GM12878 (cell line): ENCODE measurements at regions not wholly inside any gene's neighbourhood (a gene's known extent, or its start where the extent isn't known, plus 50 kb on each side); places are given as distances from the start of the nearest gene placed in this dataset.

Experiments
- ATAC-seq: fragments of 200-7000 bp; cut with Tn5 transposase; 3 replicates; pipeline ENCODE4 v1.9.1; 2020; ENCODE audit warnings: mild to moderate bottlenecking, moderate library complexity
- BruUV-seq: library from RNA; stranded (reverse); fragments of 400-500 nt; replicated peaks from 2 replicates; lab custom pipeline; 2021; lab: Mats Ljungman, UMichigan
- CTCF ChIA-PET: fragments of 300-600 bp; sonication (Branson Sonifier 250); formaldehyde crosslinking; extraction: SDS; loops from one replicate; lab custom pipeline; 2021; ENCODE audit warnings: inconsistent platforms; lab: Yijun Ruan, JAX
- POLR2A ChIA-PET: fragments of 350-600 bp; formaldehyde crosslinking; extraction: SDS; loops from one replicate; lab custom pipeline; 2021; ENCODE audit warnings: inconsistent platforms; lab: Charles Lee
- RAD21 ChIA-PET: fragments of 300-600 bp; sonication (Branson Sonifier 250); formaldehyde crosslinking; loops from one replicate; lab custom pipeline; 2023; ENCODE audit warnings: antibody characterized with exemption; ENCODE audit not compliant: unreplicated experiment; lab: Charles Lee
- SMC1A ChIA-PET: fragments of 300-600 bp; sonication (Branson Sonifier 250); formaldehyde crosslinking; loops from one replicate; lab custom pipeline; 2023; ENCODE audit not compliant: unreplicated experiment, uncharacterized antibody; lab: Charles Lee
- DNase-seq: peaks from one replicate; pipeline ENCODE4 v3.0.0-alpha.2; 2011; ENCODE audit warnings: low read depth, low spot score
- FAIRE-seq: peaks from 3 replicates; lab custom pipeline; 2011; peaks lifted over from hg19 to GRCh38; lab: Jason Lieb, UNC
- H2AFZ ChIP-seq: 2 replicates; pipeline ENCODE4 v1.6.0; 2011; ENCODE audit warnings: low read depth, low read length, control low read depth; ENCODE audit not compliant: control insufficient read depth
- H3K27ac ChIP-seq: 2 replicates; pipeline ENCODE4 v1.5.1; 2011; ENCODE audit warnings: control low read depth; ENCODE audit not compliant: control insufficient read depth, insufficient read depth
- H3K27me3 ChIP-seq, 2 experiments: replicated peaks in 1 of 2; 2 replicates each; pipeline versions ENCODE4 v1.6.0 to v1.6.1; 2011; ENCODE audit warnings: low read length in 1 of 2; ENCODE audit not compliant: control insufficient read depth in 2 of 2, insufficient read depth in 2 of 2
- H3K36me3 ChIP-seq, 2 experiments: 2 replicates each; pipeline ENCODE4 v1.5.1; 2011; ENCODE audit warnings: low read length in 1 of 2; ENCODE audit not compliant: control insufficient read depth in 2 of 2, insufficient read depth in 2 of 2
- H3K4me1 ChIP-seq: 2 replicates; pipeline ENCODE4 v1.6.1; 2011; ENCODE audit warnings: mild to moderate bottlenecking, low read length, moderate library complexity, mixed read lengths; ENCODE audit not compliant: control insufficient read depth, insufficient read depth
- H3K4me2 ChIP-seq: 2 replicates; pipeline ENCODE4 v1.6.0; 2011; ENCODE audit warnings: control low read depth; ENCODE audit not compliant: control insufficient read depth, insufficient read depth
- H3K4me3 ChIP-seq: fragments of 200-600 bp; sonication (generic); 2 replicates; pipeline ENCODE4 v1.5.1; 2016
- H3K79me2 ChIP-seq: 2 replicates; pipeline ENCODE4 v1.6.0; 2011; ENCODE audit warnings: low read length; ENCODE audit not compliant: control insufficient read depth, insufficient read depth
- H3K9ac ChIP-seq: 2 replicates; pipeline ENCODE4 v1.8.0; 2011; ENCODE audit warnings: low read length, control low read depth, mixed read lengths; ENCODE audit not compliant: control insufficient read depth, insufficient read depth
- H3K9me3 ChIP-seq: replicated peaks from 3 replicates; pipeline ENCODE4 v1.5.1; 2011; ENCODE audit warnings: mild to moderate bottlenecking, low read length; ENCODE audit not compliant: control insufficient read depth, insufficient read depth
- H4K20me1 ChIP-seq: 2 replicates; pipeline ENCODE4 v1.6.0; 2011; ENCODE audit not compliant: control insufficient read depth, insufficient read depth
- ATF7 ChIP-seq: fragments of 450-650 bp; IDR thresholded peaks from 2 replicates; pipeline ENCODE4 v1.6.1; 2016; ENCODE audit warnings: low read depth, mild to moderate bottlenecking
- CBX5 ChIP-seq: sonication (generic); IDR thresholded peaks from 2 replicates; pipeline ENCODE4 v1.6.1; 2016; ENCODE audit warnings: low read depth, moderate library complexity, mild to moderate bottlenecking, inconsistent platforms
- CEBPB ChIP-seq, 2 experiments: fragments of 150-350 bp in 1 of 2; IDR thresholded peaks; 2 replicates each; pipeline ENCODE4 v1.6.1; 2012 to 2014; ENCODE audit warnings: low read depth in 2 of 2, low read length in 2 of 2, borderline replicate concordance in 1 of 2, inconsistent platforms in 1 of 2
- CHD1 ChIP-seq: IDR thresholded peaks from 2 replicates; pipeline ENCODE4 v1.6.1; 2012; ENCODE audit warnings: low read depth, low read length, improper control_type of control experiment
- DPF2 ChIP-seq: fragments of 450-650 bp; IDR thresholded peaks from 2 replicates; pipeline ENCODE4 v1.6.1; 2017; ENCODE audit warnings: mild to moderate bottlenecking
- EED ChIP-seq: sonication (generic); IDR thresholded peaks from 2 replicates; pipeline ENCODE4 v1.6.1; 2016; ENCODE audit warnings: antibody characterized with exemption, low read depth
- FOXM1 ChIP-seq: IDR thresholded peaks from 2 replicates; pipeline ENCODE4 v1.6.1; 2012; ENCODE audit warnings: low read depth, mild to moderate bottlenecking, inconsistent platforms, low read length, moderate library complexity
- GATAD2B ChIP-seq: fragments of 450-650 bp; conservative IDR thresholded peaks from 2 replicates; pipeline ENCODE4 v1.6.1; 2017; ENCODE audit warnings: low read depth, mild to moderate bottlenecking, moderate library complexity
- HDGF ChIP-seq: fragments of 450-650 bp; IDR thresholded peaks from 2 replicates; pipeline ENCODE4 v1.6.1; 2016; ENCODE audit warnings: antibody characterized with exemption
- MXI1 ChIP-seq: fragments of 150-350 bp; IDR thresholded peaks from 2 replicates; pipeline ENCODE4 v1.6.1; 2011; ENCODE audit warnings: low read depth, mild to moderate bottlenecking, inconsistent platforms, low read length, improper control_type of control experiment
- PML ChIP-seq: IDR thresholded peaks from 2 replicates; pipeline ENCODE4 v1.6.1; 2012; ENCODE audit warnings: low read length, inconsistent platforms
- POLR2AphosphoS2 ChIP-seq: IDR thresholded peaks from 2 replicates; pipeline ENCODE4 v1.6.1; 2011; ENCODE audit warnings: low read depth, mild to moderate bottlenecking, low read length, improper control_type of control experiment, moderate library complexity
- SUZ12 ChIP-seq: fragments of 200-600 bp; sonication (generic); IDR thresholded peaks from one replicate; pipeline ENCODE4 v1.6.1; 2018; ENCODE audit warnings: antibody characterized with exemption, mild to moderate bottlenecking; ENCODE audit not compliant: unreplicated experiment
- TBL1XR1 ChIP-seq: IDR thresholded peaks from 2 replicates; pipeline ENCODE4 v1.6.1; 2012; ENCODE audit warnings: low read depth, low read length, improper control_type of control experiment
- ZNF207 ChIP-seq: fragments of 450-650 bp; IDR thresholded peaks from 2 replicates; pipeline ENCODE4 v1.6.1; 2014; ENCODE audit warnings: antibody characterized with exemption, mild to moderate bottlenecking, borderline replicate concordance
- ZSCAN29 ChIP-seq: fragments of 450-650 bp; IDR thresholded peaks from 2 replicates; pipeline ENCODE4 v1.6.1; 2017; ENCODE audit warnings: mild to moderate bottlenecking, moderate library complexity
- WGBS: methylation state at CpG from one replicate; pipeline ENCODE4 v1.1.6; 2016; ENCODE audit warnings: low lambda C conversion rate; ENCODE audit not compliant: insufficient replicate concordance, insufficient coverage; ENCODE audit errors: missing lambda C conversion rate; 5-methylcytosine and 5-hydroxymethylcytosine counted together
- in situ Hi-C: fragments of 300-500 bp; cut with MboI; formaldehyde crosslinking; loops from 9 replicates; pipeline ENCODE4 v1.14.3; 2018; ENCODE audit warnings: mixed read lengths
- intact Hi-C: fragments of 100-400 bp; cut with micrococcal nuclease; formaldehyde crosslinking; loops from one replicate; pipeline ENCODE4 v1.14.2; 2022; ENCODE audit not compliant: unreplicated experiment
- TF ChIP-seq, protein P1 (sequence below): fragments of 450-650 bp; IDR thresholded peaks from 2 replicates; pipeline ENCODE4 v1.6.1; 2017; ENCODE audit warnings: mild to moderate bottlenecking

DNA sequence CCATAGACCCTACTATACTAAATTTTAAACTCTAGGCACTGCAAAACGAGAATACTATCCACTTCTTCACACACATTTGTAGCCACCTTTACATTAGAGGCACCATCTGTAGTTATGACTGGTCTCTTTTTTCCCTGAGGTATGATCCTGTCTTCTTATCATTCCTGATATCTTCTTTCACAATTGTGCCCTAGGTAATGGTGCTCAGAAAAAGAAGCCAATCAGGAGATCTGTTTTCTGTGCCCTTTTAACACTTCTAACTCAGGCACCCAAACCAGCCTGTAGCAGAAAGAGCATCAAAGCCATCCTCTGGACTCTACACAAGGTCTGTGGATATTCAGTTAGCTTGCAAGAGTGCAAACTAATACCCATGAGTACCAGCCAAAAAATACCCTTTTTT is 149.7 kb upstream of the SGK1 start:
- Histone ChIP-seq H3K4me2 (no peak overlapping the region), H3K4me1 (peaks cover 6% of the 10 kb centered on the region), H3K27me3 (no peaks in the 10 kb centered on the region; a peak in 1 of 4 replicates), H3K27ac (no peak overlapping the region), H3K9me3 (no peaks in the 10 kb centered on the region), H2AFZ (no peak overlapping the region), H3K4me3 (no peak overlapping the region), H3K79me2 (no peaks in the 10 kb centered on the region), H3K36me3 (no peaks in the 10 kb centered on the region), H3K9ac (no peak overlapping the region), H4K20me1 (no peaks in the 10 kb centered on the region)
- POLR2A ChIA-PET = no interaction called here
- FAIRE-seq (no peak), DNase-seq (no peak), ATAC-seq (no peak)
- BruUV-seq = no TSS peak
- in situ Hi-C loops = no loop called here
- SMC1A ChIA-PET = interaction anchor here (1.6 kb wide), 1 partner anchor 16 kb away, joined by 4 read pairs; no protein-coding TSS in a partner anchor
- whole genome bisulfite sequencing = 0% methylated on average over 1 of the region's 1 CpG
- RAD21 ChIA-PET = interaction anchor here (1.5 kb wide), 1 partner anchor 173 kb away, joined by 3 read pairs; no protein-coding TSS in a partner anchor
- intact Hi-C loops = no loop called here
- TF ChIP-seq ZSCAN29 = no peak
- TF ChIP-seq TBL1XR1 = no peak
- TF ChIP-seq GATAD2B = no peak
- TF ChIP-seq, protein P1, sequence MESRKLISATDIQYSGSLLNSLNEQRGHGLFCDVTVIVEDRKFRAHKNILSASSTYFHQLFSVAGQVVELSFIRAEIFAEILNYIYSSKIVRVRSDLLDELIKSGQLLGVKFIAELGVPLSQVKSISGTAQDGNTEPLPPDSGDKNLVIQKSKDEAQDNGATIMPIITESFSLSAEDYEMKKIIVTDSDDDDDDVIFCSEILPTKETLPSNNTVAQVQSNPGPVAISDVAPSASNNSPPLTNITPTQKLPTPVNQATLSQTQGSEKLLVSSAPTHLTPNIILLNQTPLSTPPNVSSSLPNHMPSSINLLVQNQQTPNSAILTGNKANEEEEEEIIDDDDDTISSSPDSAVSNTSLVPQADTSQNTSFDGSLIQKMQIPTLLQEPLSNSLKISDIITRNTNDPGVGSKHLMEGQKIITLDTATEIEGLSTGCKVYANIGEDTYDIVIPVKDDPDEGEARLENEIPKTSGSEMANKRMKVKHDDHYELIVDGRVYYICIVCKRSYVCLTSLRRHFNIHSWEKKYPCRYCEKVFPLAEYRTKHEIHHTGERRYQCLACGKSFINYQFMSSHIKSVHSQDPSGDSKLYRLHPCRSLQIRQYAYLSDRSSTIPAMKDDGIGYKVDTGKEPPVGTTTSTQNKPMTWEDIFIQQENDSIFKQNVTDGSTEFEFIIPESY = no peak
- TF ChIP-seq ATF7 = no peak
- TF ChIP-seq POLR2AphosphoS2 = no peak
- TF ChIP-seq MXI1 = no peak
- TF ChIP-seq CHD1 = no peak
- no peak for TF ChIP-seq PML
- no peak for TF ChIP-seq EED
- TF ChIP-seq ZNF207 = no peak
- TF ChIP-seq FOXM1 = no peak
- no peak for TF ChIP-seq HDGF
- no peak for TF ChIP-seq SUZ12
- TF ChIP-seq DPF2 = no peak
- no peak for TF ChIP-seq CEBPB (IDR thresholded peaks at IDR 0.05; ENCODE audit: borderline replicate concordance in 1 of 2, low read depth in 2 of 2, low read length in 2 of 2)
- no peak for TF ChIP-seq CBX5
- CTCF ChIA-PET = interaction anchor here (0.6 to 1.1 kb wide), 2 partner anchors 48 to 1639 kb away, joined by 3 to 4 read pairs; no protein-coding TSS in a partner anchor
